ENCODE measurements at regions not wholly inside any gene's neighbourhood (a gene's known extent, or its start where the extent isn't known, plus 50 kb on each side); places are given as distances from the start of the nearest gene placed in this dataset.
"Not testable (repeated sequence)": the region's sequence is repeated elsewhere in the genome, so short reads cannot be mapped to it uniquely, and the experiment has no call there.

DNA sequence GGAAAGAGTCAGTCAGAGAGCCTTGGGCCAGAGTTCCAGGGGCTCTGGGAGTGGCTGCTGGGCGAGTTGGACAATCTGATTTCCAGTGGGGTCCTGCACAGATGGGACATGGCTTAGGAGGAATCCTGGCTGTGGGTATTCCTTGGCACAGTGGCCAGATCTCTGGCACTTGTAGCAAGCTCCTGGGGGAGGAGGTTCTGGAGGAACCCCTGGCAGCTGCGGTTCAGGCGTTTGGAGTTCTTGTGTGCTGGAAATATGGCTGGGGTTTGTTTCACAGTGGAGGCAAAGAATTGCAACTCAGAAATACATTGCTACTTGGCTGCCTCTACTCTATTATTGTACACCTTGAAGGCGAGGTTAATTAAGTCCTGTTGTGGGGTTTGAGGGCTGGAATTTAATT lies 67.2 kb upstream of the SLC4A7 start:
- TF ChIP-seq NFYB (CRISPR knock-in tag; conservative IDR thresholded peaks at IDR 0.05; ENCODE audit: low read depth); NR2C2 (CRISPR knock-in tag; IDR thresholded peaks at IDR 0.05); SMAD4 (CRISPR knock-in tag; IDR thresholded peaks at IDR 0.05); NR1H2 (CRISPR knock-in tag; IDR thresholded peaks at IDR 0.05); IRF2 (CRISPR knock-in tag; IDR thresholded peaks at IDR 0.05; ENCODE audit: borderline replicate concordance, low read depth); CBFB (CRISPR knock-in tag; IDR thresholded peaks at IDR 0.05; ENCODE audit: low read depth); MYBL2 (CRISPR knock-in tag; IDR thresholded peaks at IDR 0.05): not testable (repeated sequence)
- TF ChIP-seq, protein P1, sequence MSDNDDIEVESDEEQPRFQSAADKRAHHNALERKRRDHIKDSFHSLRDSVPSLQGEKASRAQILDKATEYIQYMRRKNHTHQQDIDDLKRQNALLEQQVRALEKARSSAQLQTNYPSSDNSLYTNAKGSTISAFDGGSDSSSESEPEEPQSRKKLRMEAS (CRISPR knock-in tag; IDR thresholded peaks at IDR 0.05) = not testable (repeated sequence)
- TF ChIP-seq, protein P2, sequence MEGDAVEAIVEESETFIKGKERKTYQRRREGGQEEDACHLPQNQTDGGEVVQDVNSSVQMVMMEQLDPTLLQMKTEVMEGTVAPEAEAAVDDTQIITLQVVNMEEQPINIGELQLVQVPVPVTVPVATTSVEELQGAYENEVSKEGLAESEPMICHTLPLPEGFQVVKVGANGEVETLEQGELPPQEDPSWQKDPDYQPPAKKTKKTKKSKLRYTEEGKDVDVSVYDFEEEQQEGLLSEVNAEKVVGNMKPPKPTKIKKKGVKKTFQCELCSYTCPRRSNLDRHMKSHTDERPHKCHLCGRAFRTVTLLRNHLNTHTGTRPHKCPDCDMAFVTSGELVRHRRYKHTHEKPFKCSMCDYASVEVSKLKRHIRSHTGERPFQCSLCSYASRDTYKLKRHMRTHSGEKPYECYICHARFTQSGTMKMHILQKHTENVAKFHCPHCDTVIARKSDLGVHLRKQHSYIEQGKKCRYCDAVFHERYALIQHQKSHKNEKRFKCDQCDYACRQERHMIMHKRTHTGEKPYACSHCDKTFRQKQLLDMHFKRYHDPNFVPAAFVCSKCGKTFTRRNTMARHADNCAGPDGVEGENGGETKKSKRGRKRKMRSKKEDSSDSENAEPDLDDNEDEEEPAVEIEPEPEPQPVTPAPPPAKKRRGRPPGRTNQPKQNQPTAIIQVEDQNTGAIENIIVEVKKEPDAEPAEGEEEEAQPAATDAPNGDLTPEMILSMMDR (IDR thresholded peaks at IDR 0.05) = not testable (repeated sequence)
- TF ChIP-seq, protein P3, sequence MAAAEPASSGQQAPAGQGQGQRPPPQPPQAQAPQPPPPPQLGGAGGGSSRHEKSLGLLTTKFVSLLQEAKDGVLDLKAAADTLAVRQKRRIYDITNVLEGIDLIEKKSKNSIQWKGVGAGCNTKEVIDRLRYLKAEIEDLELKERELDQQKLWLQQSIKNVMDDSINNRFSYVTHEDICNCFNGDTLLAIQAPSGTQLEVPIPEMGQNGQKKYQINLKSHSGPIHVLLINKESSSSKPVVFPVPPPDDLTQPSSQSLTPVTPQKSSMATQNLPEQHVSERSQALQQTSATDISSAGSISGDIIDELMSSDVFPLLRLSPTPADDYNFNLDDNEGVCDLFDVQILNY (CRISPR knock-in tag; IDR thresholded peaks at IDR 0.05) = not testable (repeated sequence)

Data from WTC11 (cell line).